ENCODE measurements at regions not wholly inside any gene's neighbourhood (a gene's known extent, or its start where the extent isn't known, plus 50 kb on each side); places are given as distances from the start of the nearest gene placed in this dataset.

- no peak for TF ChIP-seq SUZ12 (IDR thresholded peaks at IDR 0.05; ENCODE audit: extremely low read depth, insufficient read depth, insufficient read length)
- TF ChIP-seq ZNF274 (IDR thresholded peaks at IDR 0.05; ENCODE audit: low read depth, low read length) = no peak
- TF ChIP-seq YY1 (IDR thresholded peaks at IDR 0.05; ENCODE audit: insufficient read depth, insufficient read length) = no peak
Observed at GRCh38 chr3:59546522-59546921, 496.7 kb upstream of the CFAP20DC start.
